Spleen (tissue), 11 donors: ENCODE measurements at regions not wholly inside any gene's neighbourhood (a gene's known extent, or its start where the extent isn't known, plus 50 kb on each side); places are given as distances from the start of the nearest gene placed in this dataset.

Source experiments
- DNase-seq: peaks from one replicate; pipeline ENCODE4 v3.0.0-alpha.2; 2020
- H3K27ac ChIP-seq, 8 donors: fragments of 200-600 bp; sonication (generic) in 7 of 8; 1 replicate in 4 of 8; 2 replicates in 4 of 8; pipeline versions ENCODE4 v1.5.0 to v1.8.0; 2016 to 2021; ENCODE audit warnings: inconsistent platforms in 4 of 8, mild to moderate bottlenecking in 4 of 8, moderate library complexity in 1 of 8
- H3K27me3 ChIP-seq, 7 donors: fragments of 200-600 bp; sonication (generic) in 6 of 7; replicated peaks in 1 of 7; 1 replicate in 4 of 7; 2 replicates in 3 of 7; pipeline versions ENCODE4 v1.5.0 to v1.8.0; 2016 to 2021; ENCODE audit warnings: inconsistent platforms in 3 of 7, mild to moderate bottlenecking in 1 of 7
- H3K36me3 ChIP-seq, 6 donors: fragments of 200-600 bp; sonication (generic) in 5 of 6; 1 replicate in 4 of 6; 2 replicates in 2 of 6; pipeline versions ENCODE4 v1.5.0 to v1.8.0; 2016 to 2021; ENCODE audit warnings: inconsistent platforms in 2 of 6
- H3K4me1 ChIP-seq, 6 donors: fragments of 200-600 bp; sonication (generic) in 5 of 6; 1 replicate in 3 of 6; 2 replicates in 3 of 6; pipeline versions ENCODE4 v1.5.0 to v1.8.0; 2016 to 2021; ENCODE audit warnings: inconsistent platforms in 3 of 6
- H3K4me3 ChIP-seq, 8 donors: fragments of 200-600 bp; sonication (generic) in 7 of 8; 1 replicate in 4 of 8; 2 replicates in 4 of 8; pipeline versions ENCODE4 v1.5.0 to v1.8.0; 2016 to 2021; ENCODE audit warnings: inconsistent platforms in 4 of 8, mild to moderate bottlenecking in 4 of 8, moderate library complexity in 2 of 8
- H3K9me3 ChIP-seq, 8 donors: fragments of 200-600 bp; sonication (generic) in 7 of 8; 1 replicate in 4 of 8; 2 replicates in 4 of 8; pipeline versions ENCODE4 v1.5.0 to v1.8.0; 2016 to 2021; ENCODE audit warnings: inconsistent platforms in 4 of 8
- POLR2A ChIP-seq, 3 donors: fragments of 450-650 bp; IDR thresholded peaks; one replicate each; pipeline ENCODE4 v1.5.1; 2017; ENCODE audit warnings: antibody characterized with exemption in 3 of 3, mild to moderate bottlenecking in 1 of 3
- POLR2AphosphoS5 ChIP-seq, 3 donors: sonication (generic); formaldehyde crosslinking; IDR thresholded peaks; one replicate each; pipeline ENCODE4 v1.5.1; 2017; ENCODE audit warnings: antibody characterized with exemption in 3 of 3
- WGBS, 5 donors: extraction: QIAGEN DNeasy Blood & Tissue Kit in 3 of 5; methylation state at CpG; one replicate each; pipeline versions ENCODE4 v1.1.5 to v1.1.7; 2013 to 2018; 5-methylcytosine and 5-hydroxymethylcytosine counted together
- intact Hi-C: fragments of 100-400 bp; cut with DNase I; formaldehyde crosslinking; loops from one replicate; pipeline ENCODE4 v1.15.0; 2023; ENCODE audit warnings: low total_unique reads
- TF ChIP-seq, protein P1 (sequence below), 11 experiments: fragments of 200-600 bp in 7 of 11; fragments of 450-650 bp in 4 of 11; sonication (generic) in 4 of 11; IDR thresholded peaks in 8 of 11; conservative IDR thresholded peaks in 3 of 11; 1 replicate in 7 of 11; 2 replicates in 4 of 11; pipeline versions ENCODE4 v1.4.0 to v1.8.0; 2016 to 2021; ENCODE audit warnings: antibody characterized with exemption in 11 of 11, inconsistent platforms in 4 of 11, mild to moderate bottlenecking in 1 of 11
- donor health status: healthy with polysubstance abuse.
- donor health status: DM: no; HTN: no; CAD: no; lungs with moderate emphysema.
- donor health status: DM: no; HTN: no; CAD: no.
- donor health status: Bipolar disorder and iron deficiency.
- donor health status: healthy.
- donor health status: DM: no; HTN: no; CAD: no.
- donor health status: DM: yes; HTN: yes; CAD: no.

DNA sequence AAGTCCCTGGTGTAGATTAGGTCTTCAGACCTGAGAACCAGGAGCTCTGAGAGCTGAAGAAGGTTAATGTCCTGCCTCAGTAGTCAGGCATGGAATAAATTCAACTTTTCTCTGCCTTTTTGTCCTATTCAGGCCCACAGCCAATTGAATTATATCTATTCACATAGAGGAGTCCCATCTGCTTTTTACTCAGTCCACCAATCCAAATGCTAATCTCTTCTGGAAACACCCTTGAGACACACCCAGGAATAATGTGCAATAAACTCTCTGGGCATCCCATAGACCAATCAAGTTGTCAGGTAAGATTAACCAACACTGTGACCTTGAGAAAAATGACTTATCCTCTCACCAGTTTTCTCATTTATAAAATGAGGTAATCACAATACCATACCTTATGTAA lies 129.4 kb downstream of the MEX3B start:
- Histone ChIP-seq H3K36me3 (no peaks in the 10 kb centered on the region), H3K9me3 (peaks cover 0 to 51% (median 39%) of the 10 kb centered on the region in 8 donors), H3K27me3 (no peaks in the 10 kb centered on the region), H3K27ac (no peak overlapping the region), H3K4me3 (no peak overlapping the region), H3K4me1 (peaks cover 0 to 8% (median 0%) of the 10 kb centered on the region in 6 donors)
- intact Hi-C loops = no loop called here
- no peak for TF ChIP-seq POLR2A (IDR thresholded peaks at IDR 0.05)
- TF ChIP-seq POLR2AphosphoS5 (IDR thresholded peaks at IDR 0.05) = no peak
- no peak for DNase-seq

DNA sequence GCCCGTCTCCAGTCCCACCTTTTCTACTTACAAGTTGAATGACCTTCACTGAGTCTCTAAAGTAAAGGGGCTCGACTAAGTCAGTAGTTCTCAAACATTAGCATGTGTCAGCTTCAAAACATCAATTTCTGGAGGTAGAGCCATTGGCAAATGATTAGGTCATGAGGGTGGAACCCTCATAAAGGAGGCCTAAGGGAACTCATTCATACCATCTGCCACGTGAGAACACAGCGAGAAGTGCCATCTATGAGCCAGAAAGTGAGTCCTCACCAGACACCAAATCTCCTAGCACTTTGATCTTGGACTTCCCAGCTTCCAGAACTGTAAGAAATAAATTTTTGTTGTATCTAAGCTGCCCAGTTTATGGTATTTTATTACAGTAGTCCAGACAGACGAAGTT lies 129.8 kb downstream of the MEX3B start:
- WGBS, 5 donors = 80 to 87% (median 83%) methylated on average over 5 of the region's 5 CpGs
- no peaks in the 10 kb centered on the region for H3K36me3 ChIP-seq
- intact Hi-C loops = no loop called here
- DNase-seq = no peak
- H3K27me3 ChIP-seq = no peaks in the 10 kb centered on the region
- H3K27ac ChIP-seq = no peak overlapping the region
- H3K9me3 ChIP-seq = peaks cover 0 to 46% (median 35%) of the 10 kb centered on the region in 8 donors
- H3K4me3 ChIP-seq = no peak overlapping the region
- TF ChIP-seq POLR2AphosphoS5 (IDR thresholded peaks at IDR 0.05) (no peak), POLR2A (IDR thresholded peaks at IDR 0.05) (no peak)
- TF ChIP-seq, protein P1, sequence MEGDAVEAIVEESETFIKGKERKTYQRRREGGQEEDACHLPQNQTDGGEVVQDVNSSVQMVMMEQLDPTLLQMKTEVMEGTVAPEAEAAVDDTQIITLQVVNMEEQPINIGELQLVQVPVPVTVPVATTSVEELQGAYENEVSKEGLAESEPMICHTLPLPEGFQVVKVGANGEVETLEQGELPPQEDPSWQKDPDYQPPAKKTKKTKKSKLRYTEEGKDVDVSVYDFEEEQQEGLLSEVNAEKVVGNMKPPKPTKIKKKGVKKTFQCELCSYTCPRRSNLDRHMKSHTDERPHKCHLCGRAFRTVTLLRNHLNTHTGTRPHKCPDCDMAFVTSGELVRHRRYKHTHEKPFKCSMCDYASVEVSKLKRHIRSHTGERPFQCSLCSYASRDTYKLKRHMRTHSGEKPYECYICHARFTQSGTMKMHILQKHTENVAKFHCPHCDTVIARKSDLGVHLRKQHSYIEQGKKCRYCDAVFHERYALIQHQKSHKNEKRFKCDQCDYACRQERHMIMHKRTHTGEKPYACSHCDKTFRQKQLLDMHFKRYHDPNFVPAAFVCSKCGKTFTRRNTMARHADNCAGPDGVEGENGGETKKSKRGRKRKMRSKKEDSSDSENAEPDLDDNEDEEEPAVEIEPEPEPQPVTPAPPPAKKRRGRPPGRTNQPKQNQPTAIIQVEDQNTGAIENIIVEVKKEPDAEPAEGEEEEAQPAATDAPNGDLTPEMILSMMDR (IDR thresholded peaks at IDR 0.05 in 8 of 11, conservative IDR thresholded peaks at IDR 0.05 in 3 of 11) = no peak
- H3K4me1 ChIP-seq = peaks cover 0 to 8% (median 0%) of the 10 kb centered on the region in 6 donors

DNA sequence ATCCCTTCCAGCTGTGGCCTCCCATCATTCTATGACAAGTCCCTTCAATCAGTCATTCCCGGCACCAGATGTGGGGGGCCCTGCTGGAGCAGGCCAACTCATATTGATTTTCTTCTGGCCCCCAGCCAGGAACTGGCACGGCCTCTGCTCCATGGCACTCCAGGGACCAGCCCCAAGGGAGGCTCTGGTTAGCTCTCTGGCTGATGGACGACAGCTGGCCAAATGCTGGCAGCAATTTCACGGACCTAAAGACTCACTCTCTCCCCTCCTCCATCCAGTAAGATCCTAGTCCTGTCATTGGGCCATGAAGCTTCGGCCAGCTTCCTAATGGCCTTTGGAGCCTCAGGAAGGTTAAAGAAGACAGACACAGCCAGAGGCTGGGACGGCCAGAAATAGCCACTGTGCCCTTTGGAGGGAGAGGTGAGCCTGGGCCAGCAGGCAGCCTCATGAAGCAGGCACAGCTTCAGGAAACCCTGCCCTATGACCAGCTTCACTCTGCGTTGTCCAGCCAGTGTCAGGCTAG lies 131.0 kb downstream of the MEX3B start:
- TF ChIP-seq POLR2A (IDR thresholded peaks at IDR 0.05) = no peak
- TF ChIP-seq POLR2AphosphoS5 (IDR thresholded peaks at IDR 0.05) = peak; percentile 10 to 47 (median 24)
- H3K4me1 ChIP-seq = peaks cover 0 to 8% (median 0%) of the 10 kb centered on the region in 6 donors
- peaks cover 0 to 34% (median 26%) of the 10 kb centered on the region in 8 donors for H3K9me3 ChIP-seq
- DNase-seq = peak; percentile 72
- H3K27ac ChIP-seq = peak overlapping the region in 5 of 8 donors; percentile 12 to 45 (median 35)
- H3K27me3 ChIP-seq = no peaks in the 10 kb centered on the region
- no peak overlapping the region for H3K4me3 ChIP-seq
- 59 to 87% (median 66%) methylated on average over 6 to 7 of the region's 7 CpGs for WGBS, 5 donors
- intact Hi-C loops = no loop called here
- H3K36me3 ChIP-seq = no peaks in the 10 kb centered on the region

DNA sequence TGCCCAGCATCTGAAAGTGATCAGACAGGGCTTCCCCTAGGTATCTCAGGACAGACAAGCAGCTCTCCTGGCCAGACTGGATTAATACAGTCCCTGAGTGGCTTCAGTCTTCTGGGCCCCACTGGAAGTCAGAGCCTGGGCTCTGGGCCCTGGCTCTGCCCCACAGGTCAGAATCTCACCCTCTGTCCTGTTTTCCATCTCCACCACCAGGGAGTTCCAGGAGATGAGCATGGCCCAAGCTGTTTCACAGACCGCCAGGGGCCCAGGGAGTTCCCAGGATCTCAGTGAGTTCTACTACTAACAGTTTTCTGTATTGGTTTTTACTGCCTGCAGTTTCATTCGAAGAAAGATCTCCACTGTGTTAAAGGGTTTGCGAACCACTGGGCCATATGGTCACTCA lies 131.5 kb downstream of the MEX3B start:
- no peak for DNase-seq
- Histone ChIP-seq H3K36me3 (no peaks in the 10 kb centered on the region), H3K4me3 (no peak overlapping the region), H3K27ac (peak overlapping the region in 5 of 8 donors; percentile 12 to 45 (median 35)), H3K27me3 (no peaks in the 10 kb centered on the region), H3K9me3 (peaks cover 0 to 29% (median 22%) of the 10 kb centered on the region in 8 donors), H3K4me1 (peaks cover 0 to 8% (median 0%) of the 10 kb centered on the region in 6 donors)
- TF ChIP-seq, protein P1 (IDR thresholded peaks at IDR 0.05 in 8 of 11, conservative IDR thresholded peaks at IDR 0.05 in 3 of 11) = no peak
- no peak for TF ChIP-seq POLR2AphosphoS5 (IDR thresholded peaks at IDR 0.05)
- no peak for TF ChIP-seq POLR2A (IDR thresholded peaks at IDR 0.05)
- WGBS, 5 donors = 77 to 92% (median 83%) methylated on average over 3 of the region's 3 CpGs
- intact Hi-C loops = no loop called here

DNA sequence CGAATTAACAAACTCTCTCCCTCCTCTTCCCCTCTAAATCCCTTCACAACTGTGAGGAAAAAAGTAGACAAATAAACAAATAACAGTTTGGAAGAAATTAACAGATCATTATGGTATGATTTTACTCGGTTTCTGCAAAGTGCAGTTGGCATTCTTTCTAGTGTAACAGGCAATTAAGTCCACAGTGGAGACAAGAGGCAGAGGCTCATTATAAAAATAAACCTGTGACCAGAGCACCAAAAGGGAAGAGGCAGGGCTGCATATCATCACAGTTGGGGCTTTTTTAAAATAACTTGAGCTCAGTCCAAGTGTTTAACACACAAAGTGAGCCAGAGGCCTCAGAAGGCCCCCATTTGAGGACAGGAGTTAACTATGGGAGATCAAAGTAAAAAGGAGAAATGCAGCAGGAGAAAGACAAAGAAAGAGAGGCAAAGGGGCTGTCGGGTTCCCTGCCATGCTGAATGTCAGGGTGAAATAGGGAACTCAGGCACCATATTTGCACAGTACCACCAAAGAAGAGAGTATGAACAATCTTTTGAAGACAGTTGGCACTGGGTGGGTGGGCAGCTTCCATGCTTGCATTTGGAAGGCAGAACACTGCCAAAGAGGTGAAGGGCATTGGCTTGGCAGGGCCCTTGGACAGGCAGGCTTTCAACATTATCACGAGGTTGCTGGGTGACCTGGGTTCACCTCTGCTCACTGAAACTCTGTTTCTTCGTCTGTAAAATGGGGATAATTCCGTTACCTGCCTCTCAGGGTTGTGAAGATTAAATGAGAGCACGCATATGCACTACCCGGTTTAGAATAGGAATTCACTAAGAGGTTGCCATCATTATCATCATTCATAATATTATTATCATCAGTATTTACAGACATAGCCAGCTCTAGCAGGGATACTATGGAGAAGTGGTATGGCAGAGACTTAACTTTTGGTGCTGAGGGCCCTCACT lies 134.5 kb downstream of the MEX3B start:
- no peak for DNase-seq
- Histone ChIP-seq H3K4me1 (peaks cover 0 to 8% (median 0%) of the 10 kb centered on the region in 6 donors), H3K9me3 (no peaks in the 10 kb centered on the region), H3K27me3 (no peaks in the 10 kb centered on the region), H3K36me3 (no peaks in the 10 kb centered on the region), H3K4me3 (no peak overlapping the region), H3K27ac (no peak overlapping the region)
- 59 to 79% (median 68%) methylated on average over 8 of the region's 8 CpGs for WGBS, 5 donors
- intact Hi-C loops = no loop called here
- TF ChIP-seq POLR2A (IDR thresholded peaks at IDR 0.05) (no peak), POLR2AphosphoS5 (IDR thresholded peaks at IDR 0.05) (no peak)
- TF ChIP-seq, protein P1 (IDR thresholded peaks at IDR 0.05 in 8 of 11, conservative IDR thresholded peaks at IDR 0.05 in 3 of 11) = no peak
